ENCODE measurements at regions not wholly inside any gene's neighbourhood (a gene's known extent, or its start where the extent isn't known, plus 50 kb on each side); places are given as distances from the start of the nearest gene placed in this dataset.

DNA sequence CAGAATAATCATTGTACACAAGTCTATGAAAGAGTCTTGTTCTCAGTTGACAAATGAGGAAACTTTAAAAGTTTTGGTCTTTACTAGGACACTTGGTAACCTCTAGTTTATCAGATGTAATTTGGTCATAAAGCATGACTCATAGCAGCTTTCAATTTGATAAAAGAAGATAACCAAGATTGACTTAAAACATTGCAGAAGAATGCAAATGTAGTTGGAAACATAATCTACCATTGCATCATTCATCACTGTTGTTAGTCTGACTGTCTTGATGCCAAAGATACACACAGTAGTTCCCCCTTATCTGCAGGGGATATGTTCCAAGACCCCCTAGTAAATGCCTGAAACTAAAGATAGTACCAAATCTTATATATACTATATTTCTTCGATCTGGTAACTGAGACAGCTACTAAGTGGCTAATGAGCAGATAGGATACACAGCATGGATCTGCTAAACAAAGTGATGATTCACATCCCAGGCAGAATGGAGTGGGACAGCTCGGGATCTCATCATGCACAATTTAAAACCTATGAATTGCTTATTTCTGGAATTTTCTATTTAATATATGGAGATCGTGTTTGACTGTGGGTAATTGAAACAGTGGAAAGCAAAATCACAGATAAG is 131.4 kb upstream of the CCDC68 start:
- TF ChIP-seq, protein P1, sequence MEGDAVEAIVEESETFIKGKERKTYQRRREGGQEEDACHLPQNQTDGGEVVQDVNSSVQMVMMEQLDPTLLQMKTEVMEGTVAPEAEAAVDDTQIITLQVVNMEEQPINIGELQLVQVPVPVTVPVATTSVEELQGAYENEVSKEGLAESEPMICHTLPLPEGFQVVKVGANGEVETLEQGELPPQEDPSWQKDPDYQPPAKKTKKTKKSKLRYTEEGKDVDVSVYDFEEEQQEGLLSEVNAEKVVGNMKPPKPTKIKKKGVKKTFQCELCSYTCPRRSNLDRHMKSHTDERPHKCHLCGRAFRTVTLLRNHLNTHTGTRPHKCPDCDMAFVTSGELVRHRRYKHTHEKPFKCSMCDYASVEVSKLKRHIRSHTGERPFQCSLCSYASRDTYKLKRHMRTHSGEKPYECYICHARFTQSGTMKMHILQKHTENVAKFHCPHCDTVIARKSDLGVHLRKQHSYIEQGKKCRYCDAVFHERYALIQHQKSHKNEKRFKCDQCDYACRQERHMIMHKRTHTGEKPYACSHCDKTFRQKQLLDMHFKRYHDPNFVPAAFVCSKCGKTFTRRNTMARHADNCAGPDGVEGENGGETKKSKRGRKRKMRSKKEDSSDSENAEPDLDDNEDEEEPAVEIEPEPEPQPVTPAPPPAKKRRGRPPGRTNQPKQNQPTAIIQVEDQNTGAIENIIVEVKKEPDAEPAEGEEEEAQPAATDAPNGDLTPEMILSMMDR (IDR thresholded peaks at IDR 0.05) = no peak
- TF ChIP-seq POLR2A (IDR thresholded peaks at IDR 0.05) = no peak

Data from Peyer's patch (tissue), 4 donors.